ENCODE measurements at regions not wholly inside any gene's neighbourhood (a gene's known extent, or its start where the extent isn't known, plus 50 kb on each side); places are given as distances from the start of the nearest gene placed in this dataset.

DNA sequence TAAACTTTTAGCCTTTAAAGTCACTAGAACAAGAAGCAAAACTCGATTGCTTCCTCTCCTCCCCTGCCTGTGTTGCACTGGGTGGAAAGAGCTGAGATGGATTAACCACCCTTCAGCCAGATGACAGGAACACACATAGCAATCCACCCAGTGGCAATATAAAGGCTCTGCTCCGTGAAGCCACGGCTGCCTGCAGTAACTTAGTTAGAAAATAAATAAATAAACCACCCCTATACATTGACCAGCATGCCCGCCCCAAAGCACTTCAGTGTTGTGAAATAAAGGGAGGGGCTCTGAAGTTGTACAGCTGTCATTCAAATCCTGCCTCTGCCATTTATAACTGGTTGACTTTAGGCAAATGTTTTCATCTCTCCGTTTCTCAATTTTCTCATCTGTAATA lies 217.1 kb upstream of the LDB2 start:
- DNase-seq (ENCODE audit: low spot score) = no peak

DNA sequence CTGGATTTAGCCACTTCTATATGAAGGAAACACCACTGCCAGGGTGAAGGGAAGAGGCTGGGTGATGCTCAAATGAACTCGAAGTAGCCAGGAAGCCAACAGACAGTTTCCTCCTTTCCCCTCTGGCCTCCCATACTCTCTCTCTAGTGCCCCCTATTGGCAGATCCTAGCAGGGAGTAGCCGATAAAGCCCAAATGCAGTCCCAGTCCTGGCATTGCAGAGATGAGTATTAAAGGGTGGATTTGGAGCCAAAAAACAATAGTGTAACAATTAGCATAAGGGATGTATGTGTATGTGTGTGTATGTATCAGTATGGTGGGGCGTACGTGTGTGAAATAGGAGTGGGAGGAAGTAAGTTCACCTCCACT lies 213.8 kb upstream of the LDB2 start:
- DNase-seq (ENCODE audit: low spot score) = no peak

DNA sequence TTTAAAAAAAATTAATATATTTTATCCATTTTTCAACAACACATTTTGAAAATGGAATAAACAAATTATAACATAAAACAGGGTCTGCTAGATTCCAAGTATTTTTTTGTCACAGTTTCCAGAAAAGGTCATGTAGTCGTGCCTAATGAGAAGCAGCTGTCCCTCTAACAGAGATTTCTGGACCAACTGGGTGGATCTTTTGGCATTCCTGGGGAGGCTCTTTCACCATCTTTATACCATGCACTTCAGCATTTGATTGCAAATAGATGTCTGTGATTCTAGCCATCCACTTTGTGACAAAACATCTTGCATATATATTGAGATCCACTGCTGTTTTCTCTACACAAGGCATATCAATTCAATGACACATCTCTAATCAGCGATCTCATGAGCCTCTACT lies 210.7 kb upstream of the LDB2 start:
- no peak for DNase-seq (ENCODE audit: low spot score)

DNA sequence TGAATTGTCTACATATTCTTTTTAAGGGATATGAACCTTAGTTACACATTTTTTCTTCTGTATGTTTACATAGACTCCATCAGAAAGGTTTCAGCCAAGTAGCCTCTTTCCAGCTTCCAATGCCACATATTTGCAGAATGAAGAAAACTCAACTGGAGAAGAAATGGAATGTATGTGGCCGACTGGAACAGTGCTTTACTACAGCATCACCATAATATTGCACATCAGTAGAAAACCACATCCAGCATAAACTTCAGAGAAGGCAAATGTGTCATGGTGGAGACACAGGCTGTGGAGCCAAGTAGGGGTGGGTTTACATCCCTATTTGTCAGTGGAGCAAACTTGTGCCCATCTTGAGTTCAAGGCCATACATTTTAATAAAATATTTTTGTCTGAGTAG lies 204.8 kb upstream of the LDB2 start:
- no peak for DNase-seq (ENCODE audit: low spot score)

DNA sequence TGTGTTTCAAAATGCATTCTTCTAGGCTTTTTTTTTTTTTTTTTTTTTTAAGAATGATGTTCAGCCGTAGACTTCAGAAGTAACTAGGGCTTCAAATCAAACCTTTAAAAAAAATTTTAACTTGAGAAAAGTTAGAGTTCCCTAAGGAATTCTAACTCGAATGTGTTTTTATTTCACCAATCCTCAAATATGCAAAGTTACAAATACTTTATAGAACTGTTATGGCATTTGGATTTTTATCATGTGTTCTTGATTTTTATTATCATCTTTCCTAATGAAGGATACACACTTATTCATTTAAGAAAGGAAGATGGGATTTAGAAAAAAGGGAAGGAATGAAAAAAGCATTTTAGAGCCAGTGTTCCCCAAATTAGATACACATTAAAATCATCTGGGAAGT lies 200.6 kb upstream of the LDB2 start:
- DNase-seq (ENCODE audit: low spot score) = no peak

DNA sequence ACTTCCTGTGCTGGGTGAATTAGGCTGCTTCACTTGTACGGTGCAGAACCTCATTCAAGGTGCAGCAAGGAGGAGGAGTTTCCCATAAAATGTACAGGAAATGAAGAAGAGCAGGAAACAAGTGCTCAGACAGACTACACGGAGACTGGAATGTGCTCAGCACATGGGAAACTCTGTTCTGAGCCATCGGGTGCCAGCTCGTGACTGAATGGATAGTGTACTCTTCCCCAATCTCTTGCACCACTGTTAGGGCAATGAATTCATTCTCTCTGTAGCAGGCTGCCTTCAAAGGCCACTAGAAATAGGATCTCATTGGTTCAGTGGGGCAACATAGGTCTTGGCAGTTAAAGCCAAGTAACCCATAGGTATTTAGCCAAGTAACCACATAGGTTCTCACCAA lies 200.0 kb upstream of the LDB2 start:
- DNase-seq (ENCODE audit: low spot score) = no peak

DNA sequence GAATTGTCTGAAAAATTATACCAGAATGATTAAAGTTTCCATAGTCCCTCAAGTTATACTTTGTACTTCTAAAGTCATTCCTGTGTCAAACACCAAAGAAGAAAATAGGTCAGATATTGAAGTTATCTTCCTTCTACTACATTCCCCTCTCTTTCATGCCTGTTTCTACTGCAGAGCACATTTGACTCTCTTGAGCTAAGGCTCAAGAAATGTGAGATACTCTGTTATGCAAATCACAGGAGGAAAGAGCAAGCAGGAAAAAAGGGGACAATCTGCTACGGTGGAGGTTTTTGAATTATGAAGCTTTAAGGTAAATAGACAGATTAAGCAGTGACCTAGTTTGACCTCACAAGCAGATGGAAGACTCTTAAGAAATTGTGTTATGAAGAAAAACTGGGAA lies 198.9 kb upstream of the LDB2 start:
- DNase-seq (ENCODE audit: low spot score) = no peak

DNA sequence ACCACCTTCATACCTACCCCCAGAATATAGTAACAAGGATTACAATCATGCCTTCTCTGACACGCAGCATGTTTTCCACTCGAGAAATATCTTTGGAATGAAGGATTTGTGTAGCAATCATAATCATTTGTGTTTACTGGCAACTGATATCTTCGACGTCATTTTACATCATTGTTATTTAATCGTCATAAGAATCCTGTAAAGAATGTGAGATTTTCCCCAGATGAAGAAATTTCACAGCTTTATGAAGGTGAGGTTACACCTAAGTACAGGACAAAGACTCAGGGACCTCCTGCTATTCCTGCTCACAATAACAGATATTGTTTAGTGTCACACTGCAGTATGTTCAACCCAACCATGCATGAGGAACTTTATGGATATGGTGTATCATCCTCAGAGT lies 198.2 kb upstream of the LDB2 start:
- DNase-seq (ENCODE audit: low spot score) = no peak

DNA sequence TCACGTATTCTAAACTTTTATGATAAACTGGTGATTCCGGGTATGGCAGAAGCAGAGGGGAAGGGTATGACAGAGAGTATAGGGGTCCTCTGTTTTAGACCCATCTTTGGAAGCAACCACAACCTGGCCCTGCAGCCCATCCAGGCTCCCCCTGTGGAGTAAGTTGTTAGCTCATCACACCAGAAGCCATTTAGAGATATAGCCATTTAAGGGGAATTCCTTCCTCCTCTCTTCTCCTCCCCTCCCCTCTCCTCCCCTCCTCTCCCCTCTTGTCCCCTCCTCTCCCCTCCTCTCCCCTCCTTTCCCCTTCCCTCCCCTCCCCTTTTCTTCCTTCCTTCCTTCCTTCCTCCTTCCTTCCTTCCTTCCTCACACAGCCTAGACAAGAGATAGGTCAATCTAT lies 197.3 kb upstream of the LDB2 start:
- DNase-seq (ENCODE audit: low spot score) = no peak

DNA sequence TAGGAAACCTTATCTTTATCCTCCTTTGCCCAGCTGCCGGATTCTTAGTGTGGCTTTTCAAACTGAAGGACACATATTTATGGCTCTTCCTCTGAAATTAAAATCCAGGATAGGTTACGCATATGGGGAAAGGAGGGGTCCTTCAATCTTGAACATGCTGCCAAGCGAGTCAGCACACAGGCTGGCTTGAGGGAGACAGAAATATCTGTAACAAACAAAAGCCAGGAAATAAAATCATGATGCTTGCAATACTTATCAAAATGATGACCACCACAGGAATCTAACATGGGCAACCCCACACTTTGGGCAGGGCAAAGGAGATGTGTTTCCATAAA lies 196.4 kb upstream of the LDB2 start:
- DNase-seq (ENCODE audit: low spot score) = no peak

DNA sequence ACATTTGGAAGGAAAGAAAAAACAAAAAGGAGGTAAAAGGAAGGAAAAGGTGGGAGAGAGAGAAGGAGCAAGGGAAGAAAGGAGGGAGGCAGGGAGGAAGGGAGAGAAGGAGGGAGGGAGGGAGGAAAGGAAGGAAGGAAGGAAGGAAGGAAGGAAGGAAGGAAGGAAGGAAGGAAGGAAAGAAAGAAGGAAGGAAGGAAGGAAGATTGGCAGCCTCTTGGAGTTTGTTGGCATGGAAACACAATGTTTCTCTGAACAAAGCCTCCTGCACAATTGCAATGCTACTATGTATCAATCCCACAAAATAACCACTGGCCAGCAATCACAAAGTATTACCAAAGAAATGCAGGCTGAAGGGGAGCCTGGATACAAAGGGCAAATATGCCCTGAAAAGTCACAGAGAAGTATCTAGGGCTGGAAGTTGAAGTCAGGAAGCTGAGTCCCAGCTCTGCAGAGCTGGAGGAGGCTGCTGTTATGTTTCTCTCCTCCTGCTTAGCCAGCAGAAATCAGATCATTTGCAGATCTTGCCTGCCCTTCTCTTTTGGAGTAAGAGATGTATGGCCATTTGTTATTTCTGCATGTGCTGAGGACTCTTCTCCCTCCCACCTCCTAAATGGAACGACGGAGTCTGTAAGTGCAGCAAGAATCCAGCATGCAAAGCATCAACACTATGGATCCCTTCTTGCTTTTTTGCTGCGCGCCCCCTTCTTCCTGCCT lies 195.9 kb upstream of the LDB2 start:
- DNase-seq (ENCODE audit: low spot score) = no peak

DNA sequence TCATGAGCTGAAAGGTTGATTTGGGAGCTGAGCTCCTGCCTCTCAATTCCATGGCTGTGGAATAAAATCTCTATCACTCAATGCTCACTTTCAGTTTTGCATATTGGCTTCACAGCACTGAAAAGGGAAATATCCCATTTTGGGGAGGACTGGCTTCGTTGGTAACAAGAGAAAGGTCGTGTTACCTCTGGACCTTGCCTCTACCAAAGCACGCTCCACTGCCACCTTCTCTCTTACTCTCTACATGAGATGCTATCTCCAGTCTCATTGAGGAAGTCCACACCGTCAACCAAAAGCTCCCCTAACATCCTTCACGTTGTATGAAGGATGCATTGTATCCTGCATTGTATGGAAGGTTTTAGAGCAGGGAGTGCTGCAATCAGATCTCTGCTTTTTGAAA lies 195.0 kb upstream of the LDB2 start:
- DNase-seq (ENCODE audit: low spot score) = no peak

DNA sequence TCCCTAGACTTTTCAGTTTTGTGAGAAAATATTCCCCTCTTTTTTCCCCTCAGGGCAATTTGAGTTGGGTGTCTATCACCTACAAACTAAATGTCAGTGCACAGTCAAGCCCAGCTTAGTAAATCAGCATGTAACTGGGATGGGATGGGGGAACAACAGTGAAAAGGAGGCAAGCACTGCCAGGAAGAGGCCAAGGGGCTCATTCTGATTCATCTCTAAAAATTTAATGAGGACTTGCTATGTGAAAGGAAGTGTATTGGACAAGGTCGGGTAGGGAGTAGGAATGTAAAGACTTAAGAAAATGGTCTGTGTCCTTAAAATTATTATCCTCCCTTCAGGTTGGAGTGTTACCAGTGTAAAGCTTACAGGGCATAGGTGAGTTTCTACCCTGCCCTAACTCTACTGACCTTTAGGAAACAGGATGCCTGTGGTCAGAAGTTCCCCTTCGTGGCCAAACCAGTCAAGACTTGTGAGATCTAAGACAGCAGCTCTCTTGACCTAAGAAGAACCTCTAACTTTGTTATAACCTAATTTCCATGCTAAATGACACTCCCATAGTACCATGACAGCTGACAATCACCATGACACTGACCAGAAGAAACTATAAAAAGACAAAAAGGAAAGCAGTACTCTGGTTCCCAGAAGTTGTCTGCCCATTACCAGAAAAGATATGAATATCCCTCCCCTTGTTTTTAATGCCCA lies 194.4 kb upstream of the LDB2 start:
- no peak for DNase-seq (ENCODE audit: low spot score)

DNA sequence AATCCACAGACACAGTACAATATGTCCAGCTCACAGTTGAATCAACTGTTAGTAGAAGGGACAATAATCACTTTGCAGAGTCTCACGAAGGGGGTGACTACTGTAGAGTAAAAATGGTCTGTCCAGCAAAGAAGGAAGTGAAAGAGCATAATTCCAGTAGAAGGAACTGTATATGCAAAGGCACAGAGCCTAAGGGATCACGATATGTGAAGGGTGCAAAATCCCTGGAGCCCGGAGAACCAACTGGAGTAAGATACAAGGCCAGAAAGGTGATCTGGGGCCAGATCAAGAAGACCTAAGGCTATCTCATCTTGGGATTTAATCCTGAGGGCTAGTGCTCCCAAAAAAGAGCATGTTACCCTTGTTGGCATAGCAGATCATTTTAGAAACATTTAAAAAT lies 192.7 kb upstream of the LDB2 start:
- no peak for DNase-seq (ENCODE audit: low spot score)

DNA sequence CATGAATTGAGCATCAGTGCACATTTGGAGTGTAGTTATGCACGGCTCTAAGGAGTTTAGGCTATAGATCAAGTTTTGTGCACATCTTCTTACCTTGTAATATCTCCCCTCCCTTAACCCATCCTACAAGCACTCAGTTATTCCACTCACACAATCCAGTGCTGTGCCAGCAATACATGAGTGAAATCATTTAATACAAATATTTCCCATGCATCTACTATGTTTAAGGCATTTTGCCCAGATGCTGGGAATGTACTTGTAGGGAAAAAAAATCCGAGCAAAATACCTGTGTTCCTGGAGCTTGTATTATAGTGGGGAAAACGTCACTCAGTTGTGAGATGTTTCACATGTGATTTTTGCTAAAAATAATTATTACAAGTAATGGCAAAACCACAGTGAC lies 191.6 kb upstream of the LDB2 start:
- no peak for DNase-seq (ENCODE audit: low spot score)

DNA sequence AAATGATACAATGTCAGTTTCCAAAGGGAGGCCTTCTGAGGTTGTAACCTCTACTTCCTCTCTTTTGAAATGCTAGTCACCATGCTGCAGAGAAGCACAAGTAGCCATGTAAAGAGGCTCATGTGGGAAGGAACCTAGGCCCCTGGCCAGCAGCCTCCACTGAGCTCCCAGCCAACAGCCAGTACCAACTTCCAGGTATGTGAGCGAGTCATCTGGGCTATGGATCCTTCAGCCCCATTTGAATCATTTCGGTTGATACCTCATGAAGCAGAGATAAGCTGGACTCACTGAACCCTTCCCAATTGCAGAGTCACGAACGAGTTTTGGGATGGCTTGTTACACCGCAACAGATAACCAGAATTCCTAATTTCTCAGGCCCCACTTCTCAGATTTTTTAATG lies 187.0 kb upstream of the LDB2 start:
- no peak for DNase-seq (ENCODE audit: low spot score)

DNA sequence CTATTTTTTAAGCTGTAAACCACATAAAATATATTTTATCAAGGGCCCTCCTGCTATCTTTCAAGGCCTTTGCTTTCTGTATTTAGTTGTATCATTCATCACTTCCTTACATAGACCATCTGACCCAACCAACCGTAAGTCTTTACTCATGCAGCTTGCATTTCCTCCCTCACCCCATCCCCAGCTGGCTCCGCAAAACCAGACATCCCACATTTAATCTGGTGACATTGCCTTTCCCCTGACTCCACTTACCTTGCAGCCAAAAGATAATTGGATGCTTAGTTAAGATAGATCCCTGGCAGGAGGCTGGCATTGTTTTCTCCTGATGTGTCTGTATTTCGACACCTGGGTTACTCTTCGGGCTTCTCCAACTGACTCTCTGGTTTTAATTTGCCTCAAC lies 183.7 kb upstream of the LDB2 start:
- no peak for DNase-seq (ENCODE audit: low spot score)

DNA sequence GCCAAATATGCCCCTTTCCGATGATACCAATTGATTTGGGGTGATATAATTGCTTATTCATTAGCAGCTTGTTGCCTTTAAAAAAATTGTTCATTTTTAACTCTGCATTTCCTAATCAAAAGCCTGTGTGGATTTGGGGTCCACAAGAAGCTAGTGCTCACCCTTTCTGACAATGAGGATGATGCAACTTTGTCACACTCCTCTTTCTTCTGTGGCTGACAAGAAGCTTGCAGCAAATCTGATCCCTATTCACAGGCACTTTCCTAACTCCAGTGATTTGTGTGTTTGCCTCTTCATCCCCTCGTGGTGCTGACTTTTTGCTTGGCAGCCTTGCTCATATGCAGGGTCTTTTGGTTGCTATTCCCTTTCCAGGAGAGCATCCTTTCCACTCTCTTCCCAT lies 182.7 kb upstream of the LDB2 start:
- DNase-seq (ENCODE audit: low spot score) = no peak

DNA sequence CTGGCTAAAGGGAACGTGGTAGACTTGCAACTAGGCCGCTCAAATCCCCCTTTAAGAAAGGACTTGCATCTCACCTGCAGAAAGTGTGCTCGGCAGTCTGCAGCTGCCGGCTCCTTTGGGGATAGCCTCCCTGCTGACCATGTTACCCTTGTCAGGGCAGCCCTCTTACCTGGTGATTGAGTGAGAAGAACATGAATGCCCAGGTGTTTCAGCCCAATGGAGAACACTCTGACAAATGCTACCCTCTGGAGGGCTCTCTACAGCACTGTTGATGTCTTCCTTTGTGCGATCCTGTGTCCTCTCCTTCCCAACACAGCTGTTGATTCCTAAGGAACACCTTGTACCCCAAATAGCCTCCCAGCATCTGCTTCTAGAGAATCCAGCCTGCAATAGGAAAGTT lies 178.7 kb upstream of the LDB2 start:
- no peak for DNase-seq (ENCODE audit: low spot score)

DNA sequence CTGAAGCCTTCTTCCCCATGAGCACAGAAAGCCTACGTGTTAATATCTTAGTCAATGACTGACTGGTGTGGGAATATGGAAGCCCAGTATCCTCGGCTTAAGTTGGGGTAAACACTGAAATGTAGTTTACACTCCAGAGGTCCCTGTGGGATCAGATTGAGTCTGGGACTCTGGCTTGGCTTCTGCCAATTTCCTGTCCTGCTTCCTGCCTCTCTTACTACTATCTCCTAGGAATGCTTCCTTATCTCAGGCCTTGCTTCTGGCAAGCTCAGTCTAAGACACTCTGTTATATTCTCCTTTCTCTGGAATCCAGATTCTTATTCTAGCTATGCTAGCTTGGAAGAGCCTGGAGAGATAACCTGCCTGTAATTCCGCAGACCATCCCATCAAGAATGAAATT lies 174.0 kb upstream of the LDB2 start:
- DNase-seq (ENCODE audit: low spot score) = no peak

DNA sequence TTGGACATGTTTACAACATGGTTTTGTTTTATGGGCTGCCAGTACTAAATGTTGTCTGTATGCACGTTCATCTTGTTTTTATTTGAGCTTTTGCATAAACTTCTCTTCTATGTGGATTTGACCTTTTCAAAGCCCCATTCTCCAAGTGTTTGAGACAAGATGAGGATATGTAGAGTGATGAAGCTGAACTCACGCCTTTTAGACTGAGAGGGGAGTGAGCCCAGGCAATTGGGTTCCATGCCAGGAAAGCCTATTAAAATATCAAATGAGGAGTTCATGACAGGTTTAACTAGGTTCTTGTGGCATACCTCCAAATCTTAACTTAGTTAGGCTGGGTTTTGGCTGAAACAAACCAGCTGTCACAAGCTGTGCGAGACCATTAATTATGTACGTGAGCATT lies 170.4 kb upstream of the LDB2 start:
- no peak for DNase-seq (ENCODE audit: low spot score)

DNA sequence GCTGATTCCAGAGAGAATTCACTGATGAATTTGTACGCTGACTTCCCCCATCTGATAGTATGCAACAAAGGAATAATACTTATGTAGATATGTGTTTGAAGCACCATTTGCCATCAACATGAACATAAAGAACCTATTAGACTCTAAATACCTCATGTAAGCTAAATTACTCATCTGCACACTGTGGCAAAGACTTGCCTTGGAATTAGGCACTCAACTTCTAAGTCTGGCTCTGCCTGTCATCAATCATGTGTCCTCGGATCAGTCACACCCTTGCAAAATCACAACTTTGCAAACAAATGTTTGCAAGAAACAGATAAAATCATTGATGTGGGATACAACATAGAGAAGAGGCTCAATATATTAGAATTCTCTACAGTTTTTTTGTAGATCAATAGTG lies 169.9 kb upstream of the LDB2 start:
- no peak for DNase-seq (ENCODE audit: low spot score)

DNA sequence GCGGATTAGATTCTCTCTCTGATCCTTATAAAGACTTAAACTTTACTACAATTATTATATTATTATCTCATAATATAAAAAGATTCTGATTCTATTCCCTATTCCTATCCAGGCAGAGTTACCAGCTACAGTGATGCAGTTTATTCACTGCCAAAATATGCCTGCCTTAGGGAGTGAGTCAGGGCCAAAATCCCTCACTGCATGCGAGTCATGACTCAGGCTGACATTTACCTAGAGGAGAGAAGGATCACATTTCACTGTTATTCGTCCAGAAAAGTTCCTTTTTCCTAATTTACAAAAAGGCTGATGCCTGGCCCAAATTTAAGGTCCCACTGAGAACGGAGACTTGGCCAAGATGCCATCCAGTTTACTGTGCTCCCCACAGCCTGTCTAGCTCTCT lies 168.5 kb upstream of the LDB2 start:
- no peak for DNase-seq (ENCODE audit: low spot score)

DNA sequence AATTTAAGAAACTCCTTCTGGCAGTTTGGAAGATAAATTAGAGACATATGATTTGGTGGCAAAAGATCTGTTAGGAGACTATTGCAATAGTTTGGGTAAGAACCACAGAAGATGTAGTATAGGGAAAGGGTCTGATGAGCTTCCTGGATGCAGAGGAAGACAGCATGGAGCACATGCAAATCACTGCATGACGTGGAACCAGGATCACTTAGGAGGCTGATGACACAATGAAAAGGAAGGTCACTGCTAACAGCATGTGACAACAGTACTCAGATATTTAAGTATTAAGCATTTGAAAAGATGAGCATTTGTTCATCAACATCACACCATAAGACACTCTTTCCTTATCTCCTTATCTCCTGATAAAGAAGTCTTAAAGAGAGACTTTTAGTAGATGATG lies 167.8 kb upstream of the LDB2 start:
- DNase-seq (ENCODE audit: low spot score) = no peak
